Right atrium auricular region (tissue), 2 donors: ENCODE measurements at regions not wholly inside any gene's neighbourhood (a gene's known extent, or its start where the extent isn't known, plus 50 kb on each side); places are given as distances from the start of the nearest gene placed in this dataset.

Experiments
- DNase-seq: peaks from one replicate; pipeline ENCODE4 v3.0.0-alpha.2; 2019; ENCODE audit warnings: low spot score
- H3K27ac ChIP-seq, 2 donors: fragments of 200-600 bp; sonication (generic); 1 replicate in 1 of 2; 2 replicates in 1 of 2; pipeline ENCODE4 v1.5.1; 2016 to 2019
- H3K27me3 ChIP-seq, 2 donors: fragments of 200-600 bp; sonication (generic); one replicate each; pipeline versions ENCODE4 v1.5.1 to v1.6.0; 2017 to 2019
- H3K36me3 ChIP-seq: fragments of 200-600 bp; sonication (generic); one replicate; pipeline ENCODE4 v1.5.1; 2016
- H3K4me1 ChIP-seq, 2 donors: fragments of 200-600 bp; sonication (generic); one replicate each; pipeline versions ENCODE4 v1.5.1 to v1.6.0; 2017 to 2019
- H3K4me3 ChIP-seq, 2 donors: fragments of 200-600 bp; sonication (generic); 1 replicate in 1 of 2; 2 replicates in 1 of 2; pipeline ENCODE4 v1.5.1; 2017 to 2019; ENCODE audit warnings: mild to moderate bottlenecking in 1 of 2, moderate library complexity in 1 of 2
- H3K9me3 ChIP-seq, 2 donors: fragments of 200-600 bp; sonication (generic); one replicate each; pipeline ENCODE4 v1.5.1; 2019
- CTCF ChIP-seq, 2 donors: fragments of 200-600 bp; sonication (generic); IDR thresholded peaks; one replicate each; pipeline ENCODE4 v1.5.1; 2019; ENCODE audit warnings: antibody characterized with exemption in 2 of 2

- no peak overlapping the region for H3K4me3 ChIP-seq
- H3K27ac ChIP-seq: no peak overlapping the region
- H3K4me1 ChIP-seq: no peaks in the 10 kb centered on the region
- no peak for TF ChIP-seq CTCF (IDR thresholded peaks at IDR 0.05)
- H3K36me3 ChIP-seq: no peaks in the 10 kb centered on the region
- no peak for DNase-seq
- H3K27me3 ChIP-seq: no peaks in the 10 kb centered on the region
- H3K9me3 ChIP-seq: no peaks in the 10 kb centered on the region
These were observed 84.2 kb upstream of the TMEM18 start for GRCh38 chr2:761384-761783.

- TF ChIP-seq CTCF (IDR thresholded peaks at IDR 0.05): no peak
- Histone ChIP-seq H3K36me3 (no peaks in the 10 kb centered on the region), H3K4me1 (no peaks in the 10 kb centered on the region), H3K27ac (no peak overlapping the region), H3K4me3 (no peak overlapping the region), H3K9me3 (no peaks in the 10 kb centered on the region), H3K27me3 (no peaks in the 10 kb centered on the region)
- no peak for DNase-seq
These were observed 82.8 kb upstream of the TMEM18 start for GRCh38 chr2:760001-760400.

GRCh38 chr2:758073-758820, 81.0 kb upstream of the TMEM18 start:
- H3K36me3 ChIP-seq: no peaks in the 10 kb centered on the region
- no peaks in the 10 kb centered on the region for H3K9me3 ChIP-seq
- no peak overlapping the region for H3K4me3 ChIP-seq
- no peak overlapping the region for H3K27ac ChIP-seq
- no peak for DNase-seq
- no peaks in the 10 kb centered on the region for H3K27me3 ChIP-seq
- TF ChIP-seq CTCF (IDR thresholded peaks at IDR 0.05): no peak
- no peaks in the 10 kb centered on the region for H3K4me1 ChIP-seq

GRCh38 chr2:753123-753522, 75.9 kb upstream of the TMEM18 start:
- DNase-seq: no peak
- Histone ChIP-seq H3K4me1 (no peaks in the 10 kb centered on the region), H3K4me3 (no peak overlapping the region), H3K27ac (no peak overlapping the region), H3K9me3 (no peaks in the 10 kb centered on the region), H3K27me3 (no peaks in the 10 kb centered on the region), H3K36me3 (no peaks in the 10 kb centered on the region)
- no peak for TF ChIP-seq CTCF (IDR thresholded peaks at IDR 0.05)

GRCh38 chr2:751474-751873, 74.3 kb upstream of the TMEM18 start:
- H3K9me3 ChIP-seq: no peaks in the 10 kb centered on the region
- H3K27ac ChIP-seq: no peak overlapping the region
- H3K27me3 ChIP-seq: no peaks in the 10 kb centered on the region
- no peaks in the 10 kb centered on the region for H3K4me1 ChIP-seq
- H3K4me3 ChIP-seq: no peak overlapping the region
- H3K36me3 ChIP-seq: no peaks in the 10 kb centered on the region
- no peak for DNase-seq
- no peak for TF ChIP-seq CTCF (IDR thresholded peaks at IDR 0.05)

- Histone ChIP-seq H3K4me3 (no peak overlapping the region), H3K4me1 (no peaks in the 10 kb centered on the region), H3K36me3 (no peaks in the 10 kb centered on the region), H3K27ac (no peak overlapping the region), H3K27me3 (no peaks in the 10 kb centered on the region), H3K9me3 (no peaks in the 10 kb centered on the region)
- DNase-seq: no peak
- no peak for TF ChIP-seq CTCF (IDR thresholded peaks at IDR 0.05)
These were observed 73.4 kb upstream of the TMEM18 start for GRCh38 chr2:750628-751027.
